Mesenchymal stem cell (in vitro differentiated cells and primary cell): ENCODE measurements at regions not wholly inside any gene's neighbourhood (a gene's known extent, or its start where the extent isn't known, plus 50 kb on each side); places are given as distances from the start of the nearest gene placed in this dataset.
A peak's percentile ranks its signal among the peaks of the same experiment; 100 is the strongest.

Experiments used
- DNase-seq: peaks from one replicate; pipeline ENCODE4 v3.0.0-alpha.2; 2013
- H2AFZ ChIP-seq: one replicate; pipeline ENCODE4 v1.6.1; 2013; ENCODE audit warnings: low read depth, mild to moderate bottlenecking, control low read depth, inconsistent platforms, low read length, moderate library complexity
- H2AK5ac ChIP-seq: 2 replicates; pipeline ENCODE4 v1.6.1; 2013; ENCODE audit warnings: low read length, moderate library complexity, mild to moderate bottlenecking, inconsistent platforms; ENCODE audit not compliant: severe bottlenecking
- H2BK120ac ChIP-seq: one replicate; pipeline ENCODE4 v1.6.1; 2013; ENCODE audit warnings: low read depth, mild to moderate bottlenecking, inconsistent platforms, low read length, moderate library complexity
- H2BK12ac ChIP-seq, 2 experiments: one replicate each; pipeline ENCODE4 v1.6.1; 2013; ENCODE audit warnings: inconsistent platforms in 2 of 2, low read length in 2 of 2, mild to moderate bottlenecking in 2 of 2, moderate library complexity in 2 of 2, control low read depth in 1 of 2
- H2BK15ac ChIP-seq: one replicate; pipeline ENCODE4 v1.6.1; 2013; ENCODE audit warnings: mild to moderate bottlenecking, low read depth, inconsistent platforms; ENCODE audit not compliant: poor library complexity, severe bottlenecking
- H2BK5ac ChIP-seq: 2 replicates; pipeline ENCODE4 v1.6.1; 2013; ENCODE audit warnings: low read depth, mild to moderate bottlenecking, low read length, control low read depth, inconsistent platforms; ENCODE audit not compliant: poor library complexity, severe bottlenecking
- H3K14ac ChIP-seq, 2 experiments: one replicate each; pipeline ENCODE4 v1.6.1; 2013; ENCODE audit warnings: inconsistent platforms in 2 of 2, low read length in 2 of 2, control low read depth in 1 of 2, mild to moderate bottlenecking in 1 of 2, moderate library complexity in 1 of 2
- H3K18ac ChIP-seq, 2 experiments: one replicate each; pipeline ENCODE4 v1.6.1; 2013; ENCODE audit warnings: inconsistent platforms in 2 of 2, low read length in 2 of 2, control low read depth in 1 of 2, low read depth in 1 of 2, mild to moderate bottlenecking in 1 of 2
- H3K23ac ChIP-seq, 2 experiments: one replicate each; pipeline ENCODE4 v1.6.1; 2013; ENCODE audit warnings: inconsistent platforms in 2 of 2, low read length in 2 of 2, mild to moderate bottlenecking in 2 of 2, moderate library complexity in 2 of 2, control low read depth in 1 of 2
- H3K27ac ChIP-seq: 2 replicates; pipeline ENCODE4 v1.5.1; 2013; ENCODE audit warnings: mild to moderate bottlenecking, moderate library complexity, low read length, control low read depth, inconsistent platforms; ENCODE audit not compliant: poor library complexity, severe bottlenecking
- H3K27me3 ChIP-seq, 2 experiments: 2 replicates each; pipeline versions ENCODE4 v1.6.1 to v1.7.0; 2013; ENCODE audit warnings: low read length in 2 of 2, mild to moderate bottlenecking in 2 of 2, moderate library complexity in 2 of 2, control low read depth in 1 of 2, inconsistent platforms in 1 of 2; ENCODE audit not compliant: control insufficient read depth in 1 of 2, insufficient read depth in 1 of 2
- H3K36me3 ChIP-seq, 2 experiments: 2 replicates each; pipeline versions ENCODE4 v1.6.1 to v1.7.0; 2013; ENCODE audit warnings: low read length in 2 of 2, control low read depth in 1 of 2, inconsistent platforms in 1 of 2, low read depth in 1 of 2, mild to moderate bottlenecking in 1 of 2; ENCODE audit not compliant: insufficient read depth in 2 of 2, control insufficient read depth in 1 of 2
- H3K4ac ChIP-seq, 2 experiments: one replicate each; pipeline ENCODE4 v1.6.1; 2013; ENCODE audit warnings: inconsistent platforms in 2 of 2, low read length in 2 of 2, mild to moderate bottlenecking in 2 of 2, moderate library complexity in 2 of 2, control low read depth in 1 of 2, low read depth in 1 of 2
- H3K4me1 ChIP-seq: 2 replicates; pipeline ENCODE4 v1.6.1; 2013; ENCODE audit warnings: low read depth, low read length, control low read depth; ENCODE audit not compliant: control insufficient read depth, insufficient read depth
- H3K4me2 ChIP-seq: 2 replicates; pipeline ENCODE4 v1.6.1; 2013; ENCODE audit warnings: low read length, mild to moderate bottlenecking, inconsistent platforms; ENCODE audit not compliant: poor library complexity, severe bottlenecking
- H3K4me3 ChIP-seq, 2 experiments: 2 replicates each; pipeline versions ENCODE4 v1.5.1 to v1.7.0; 2013; ENCODE audit warnings: low read length in 2 of 2, mild to moderate bottlenecking in 2 of 2, control low read depth in 1 of 2, low read depth in 1 of 2; ENCODE audit not compliant: insufficient read depth in 1 of 2
- H3K79me1 ChIP-seq: replicated peaks from 2 replicates; pipeline ENCODE4 v1.6.1; 2013; ENCODE audit warnings: mild to moderate bottlenecking, control low read depth, low read length, inconsistent platforms; ENCODE audit not compliant: poor library complexity, severe bottlenecking
- H3K9ac ChIP-seq: 2 replicates; pipeline ENCODE4 v1.7.0; 2013; ENCODE audit warnings: mild to moderate bottlenecking, low read length, moderate library complexity
- H3K9me3 ChIP-seq: 2 replicates; pipeline ENCODE4 v1.7.0; 2013; ENCODE audit warnings: mild to moderate bottlenecking, low read length; ENCODE audit not compliant: control insufficient read depth
- H4K8ac ChIP-seq: one replicate; pipeline ENCODE4 v1.6.1; 2013; ENCODE audit warnings: inconsistent platforms, mild to moderate bottlenecking, low read length, moderate library complexity
- H4K91ac ChIP-seq: one replicate; pipeline ENCODE4 v1.6.1; 2013; ENCODE audit warnings: mild to moderate bottlenecking, low read length, inconsistent platforms
- WGBS: methylation state at CpG from one replicate; pipeline ENCODE4 v1.1.7; 2013; ENCODE audit warnings: mixed read lengths; 5-methylcytosine and 5-hydroxymethylcytosine counted together

DNA sequence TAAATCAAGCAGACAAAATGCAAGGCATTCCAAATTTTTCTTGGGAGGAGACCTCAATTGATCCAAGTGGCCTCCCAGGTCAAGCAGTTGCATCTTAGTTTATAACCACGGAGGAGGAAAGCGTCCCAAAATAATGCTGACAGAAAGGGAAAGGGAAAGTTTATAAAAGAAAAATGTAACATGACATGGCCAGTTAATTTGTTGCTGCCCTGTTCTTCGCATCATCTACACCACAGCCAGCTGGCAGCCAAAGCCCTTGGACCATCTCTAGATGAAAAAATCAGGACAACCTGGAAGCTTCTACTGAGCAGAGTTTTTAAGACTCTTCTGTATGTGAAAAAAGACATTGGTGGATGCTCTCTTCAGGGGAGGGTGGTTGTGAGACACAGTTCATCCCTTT lies 128.8 kb upstream of the FBXL7 start:
- Histone ChIP-seq H3K4me3 (no peak overlapping the region), H3K36me3 (no peaks in the 10 kb centered on the region), H3K27ac (no peak overlapping the region), H3K79me1 (no peaks in the 10 kb centered on the region), H3K23ac (no peak overlapping the region), H3K4ac (no peak overlapping the region), H3K4me2 (no peak overlapping the region), H3K9ac (no peak overlapping the region), H4K91ac (no peak overlapping the region), H3K27me3 (peaks cover 0 to 4% of the 10 kb centered on the region in 2 experiments), H3K4me1 (no peaks in the 10 kb centered on the region), H3K14ac (no peak overlapping the region), H4K8ac (no peak overlapping the region), H2AK5ac (no peak overlapping the region), H3K18ac (no peak overlapping the region), H2AFZ (no peak overlapping the region), H2BK120ac (no peak overlapping the region), H2BK5ac (no peak overlapping the region), H3K9me3 (no peaks in the 10 kb centered on the region), H2BK12ac (no peak overlapping the region), H2BK15ac (no peak overlapping the region)
- DNase-seq, result no peak
- 42% methylated on average over 2 of the region's 3 CpGs for WGBS

DNA sequence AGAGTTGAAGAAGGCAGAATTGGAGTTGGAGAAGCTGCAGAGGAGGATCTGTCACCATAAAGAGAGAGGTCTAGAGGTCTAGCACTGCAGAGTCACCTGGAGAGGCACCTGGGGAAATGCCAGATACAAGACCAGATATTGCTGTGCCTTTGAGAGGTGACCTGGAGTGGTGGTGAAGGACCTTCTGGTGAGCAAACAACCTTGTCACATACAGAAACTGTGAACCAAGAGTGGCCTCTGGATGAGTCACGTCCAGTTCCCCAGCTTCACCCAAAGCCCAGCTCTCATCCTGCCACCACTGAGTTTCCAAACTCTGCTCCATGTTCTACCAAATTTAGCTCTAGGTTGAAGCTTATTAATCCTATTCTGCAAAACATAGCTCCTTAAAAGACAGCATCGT lies 131.1 kb upstream of the FBXL7 start:
- Histone ChIP-seq H2BK120ac (no peak overlapping the region), H3K23ac (no peak overlapping the region), H4K8ac (no peak overlapping the region), H2BK5ac (no peak overlapping the region), H3K27me3 (no peaks in the 10 kb centered on the region), H3K79me1 (no peaks in the 10 kb centered on the region), H2BK12ac (no peak overlapping the region), H3K9ac (no peak overlapping the region), H3K14ac (no peak overlapping the region), H4K91ac (no peak overlapping the region), H3K4me1 (no peaks in the 10 kb centered on the region), H3K27ac (no peak overlapping the region), H3K9me3 (no peaks in the 10 kb centered on the region), H3K4me2 (no peak overlapping the region), H3K18ac (no peak overlapping the region), H2BK15ac (no peak overlapping the region), H3K36me3 (no peaks in the 10 kb centered on the region), H3K4me3 (no peak overlapping the region), H2AFZ (no peak overlapping the region), H2AK5ac (no peak overlapping the region), H3K4ac (no peak overlapping the region)
- 85% methylated on average over 2 of the region's 2 CpGs for WGBS
- DNase-seq, result no peak

DNA sequence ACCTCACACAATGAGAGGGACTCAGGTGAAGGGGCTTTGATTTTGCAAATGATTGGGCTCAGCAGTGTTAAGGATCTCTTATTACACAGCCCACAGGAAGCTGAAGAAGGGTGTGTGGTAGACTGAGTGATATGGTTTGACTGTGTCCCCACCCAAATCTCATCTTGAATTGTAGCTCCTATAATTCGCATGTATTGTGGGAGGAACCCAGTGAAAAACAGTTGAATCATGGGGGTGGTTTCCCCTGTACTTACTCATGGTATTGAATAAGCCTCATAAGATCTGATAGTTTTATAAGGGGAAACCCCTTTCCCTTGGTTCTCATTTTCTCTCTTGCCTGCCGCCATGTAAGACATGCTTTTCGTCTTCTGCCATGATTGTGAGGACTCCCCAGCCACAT lies 132.5 kb upstream of the FBXL7 start:
- H2BK12ac ChIP-seq, result no peak overlapping the region
- H3K4me1 ChIP-seq, result no peaks in the 10 kb centered on the region
- no peak overlapping the region for H2AK5ac ChIP-seq
- DNase-seq, result no peak
- H3K4ac ChIP-seq, result no peak overlapping the region
- 79% methylated on average over 2 of the region's 3 CpGs for WGBS
- H3K4me3 ChIP-seq, result no peak overlapping the region
- no peak overlapping the region for H4K8ac ChIP-seq
- H3K14ac ChIP-seq, result no peak overlapping the region
- no peaks in the 10 kb centered on the region for H3K79me1 ChIP-seq
- H3K27me3 ChIP-seq, result no peaks in the 10 kb centered on the region
- no peak overlapping the region for H4K91ac ChIP-seq
- H3K36me3 ChIP-seq, result no peaks in the 10 kb centered on the region
- no peak overlapping the region for H3K23ac ChIP-seq
- no peak overlapping the region for H2BK5ac ChIP-seq
- H3K9me3 ChIP-seq, result no peaks in the 10 kb centered on the region
- H2AFZ ChIP-seq, result no peak overlapping the region
- no peak overlapping the region for H3K4me2 ChIP-seq
- H3K18ac ChIP-seq, result no peak overlapping the region
- no peak overlapping the region for H2BK15ac ChIP-seq
- no peak overlapping the region for H3K9ac ChIP-seq
- no peak overlapping the region for H3K27ac ChIP-seq
- H2BK120ac ChIP-seq, result no peak overlapping the region

DNA sequence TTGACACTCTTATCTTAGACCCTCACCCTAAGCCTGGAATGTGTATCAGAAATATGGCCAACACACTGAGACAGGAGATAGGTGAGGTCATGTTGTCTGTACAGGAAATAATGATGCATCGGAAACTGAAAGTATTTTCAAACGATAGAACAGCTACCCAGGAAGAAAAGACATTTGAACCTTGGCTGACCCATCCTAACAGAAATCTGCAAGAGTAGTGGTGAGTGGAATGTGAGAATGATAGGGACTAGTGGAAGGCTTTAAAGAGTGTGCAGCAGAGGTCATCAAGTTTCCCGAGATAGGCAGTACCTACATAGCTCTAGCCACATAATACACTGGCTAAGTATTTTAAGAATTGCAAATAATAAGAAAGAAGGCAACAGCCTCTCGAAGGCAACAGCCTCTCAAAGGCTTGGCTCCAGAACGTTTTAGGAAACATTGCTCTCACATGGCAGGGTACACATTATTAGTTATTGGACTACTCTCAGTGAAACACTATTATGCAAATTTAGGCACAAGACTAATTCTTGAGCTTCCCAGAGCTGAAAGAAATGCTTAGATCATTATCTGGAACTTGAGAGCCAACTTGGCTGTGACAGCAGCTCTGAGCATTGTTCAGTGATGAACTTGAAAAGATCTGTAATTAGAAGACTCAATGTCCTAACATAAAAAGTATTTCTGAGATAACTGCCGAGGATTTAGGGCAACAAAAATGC lies 133.1 kb upstream of the FBXL7 start:
- Histone ChIP-seq H3K23ac (no peak overlapping the region), H2BK5ac (no peak overlapping the region), H2BK120ac (no peak overlapping the region), H3K4me3 (peak overlapping the region in 1 of 2 experiments; percentile 38), H3K4me2 (no peak overlapping the region), H3K36me3 (no peaks in the 10 kb centered on the region), H3K4ac (no peak overlapping the region), H2BK15ac (no peak overlapping the region), H3K9ac (no peak overlapping the region), H3K27ac (no peak overlapping the region), H2AK5ac (no peak overlapping the region), H3K79me1 (no peaks in the 10 kb centered on the region), H3K18ac (no peak overlapping the region), H4K91ac (no peak overlapping the region), H2BK12ac (no peak overlapping the region), H4K8ac (no peak overlapping the region), H3K4me1 (no peaks in the 10 kb centered on the region), H3K27me3 (no peaks in the 10 kb centered on the region), H3K14ac (no peak overlapping the region), H3K9me3 (no peaks in the 10 kb centered on the region), H2AFZ (no peak overlapping the region)
- no peak for DNase-seq
- WGBS, result 81% methylated on average over 3 of the region's 6 CpGs
